ENCODE measurements at regions not wholly inside any gene's neighbourhood (a gene's known extent, or its start where the extent isn't known, plus 50 kb on each side); places are given as distances from the start of the nearest gene placed in this dataset.

DNA sequence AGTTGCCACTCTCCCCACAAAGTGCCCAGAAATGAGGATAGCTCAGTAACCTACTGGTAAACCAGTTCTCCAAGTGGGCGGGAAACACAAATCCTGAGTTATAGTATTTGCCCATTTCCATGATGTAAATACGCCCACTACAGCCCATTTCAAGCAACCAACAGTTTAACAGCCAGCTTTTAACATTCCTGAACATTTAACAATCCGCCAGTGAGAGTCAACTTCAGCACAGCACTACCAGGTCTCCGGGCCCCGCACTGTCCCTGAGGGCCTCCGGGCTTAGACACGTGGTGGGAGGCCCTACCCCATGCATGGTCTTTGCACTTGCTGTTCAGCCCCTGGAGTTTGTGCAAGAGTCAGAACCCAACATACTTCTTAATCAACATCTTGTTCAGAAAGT lies 132.0 kb upstream of the CTTNBP2NL start:
- no peak for TF ChIP-seq TCF12 (IDR thresholded peaks at IDR 0.05; ENCODE audit: low read depth)
- TF ChIP-seq NFIC (IDR thresholded peaks at IDR 0.05): no peak
- TF ChIP-seq TAF1 (IDR thresholded peaks at IDR 0.05; ENCODE audit: low read depth): no peak
- no peak for TF ChIP-seq EP300 (IDR thresholded peaks at IDR 0.05; ENCODE audit: borderline replicate concordance)
- TF ChIP-seq CREB1 (IDR thresholded peaks at IDR 0.05; ENCODE audit: low read depth): no peak
- no peak for TF ChIP-seq FOXM1 (IDR thresholded peaks at IDR 0.05; ENCODE audit: borderline replicate concordance, low read depth)
- TF ChIP-seq, protein P1, sequence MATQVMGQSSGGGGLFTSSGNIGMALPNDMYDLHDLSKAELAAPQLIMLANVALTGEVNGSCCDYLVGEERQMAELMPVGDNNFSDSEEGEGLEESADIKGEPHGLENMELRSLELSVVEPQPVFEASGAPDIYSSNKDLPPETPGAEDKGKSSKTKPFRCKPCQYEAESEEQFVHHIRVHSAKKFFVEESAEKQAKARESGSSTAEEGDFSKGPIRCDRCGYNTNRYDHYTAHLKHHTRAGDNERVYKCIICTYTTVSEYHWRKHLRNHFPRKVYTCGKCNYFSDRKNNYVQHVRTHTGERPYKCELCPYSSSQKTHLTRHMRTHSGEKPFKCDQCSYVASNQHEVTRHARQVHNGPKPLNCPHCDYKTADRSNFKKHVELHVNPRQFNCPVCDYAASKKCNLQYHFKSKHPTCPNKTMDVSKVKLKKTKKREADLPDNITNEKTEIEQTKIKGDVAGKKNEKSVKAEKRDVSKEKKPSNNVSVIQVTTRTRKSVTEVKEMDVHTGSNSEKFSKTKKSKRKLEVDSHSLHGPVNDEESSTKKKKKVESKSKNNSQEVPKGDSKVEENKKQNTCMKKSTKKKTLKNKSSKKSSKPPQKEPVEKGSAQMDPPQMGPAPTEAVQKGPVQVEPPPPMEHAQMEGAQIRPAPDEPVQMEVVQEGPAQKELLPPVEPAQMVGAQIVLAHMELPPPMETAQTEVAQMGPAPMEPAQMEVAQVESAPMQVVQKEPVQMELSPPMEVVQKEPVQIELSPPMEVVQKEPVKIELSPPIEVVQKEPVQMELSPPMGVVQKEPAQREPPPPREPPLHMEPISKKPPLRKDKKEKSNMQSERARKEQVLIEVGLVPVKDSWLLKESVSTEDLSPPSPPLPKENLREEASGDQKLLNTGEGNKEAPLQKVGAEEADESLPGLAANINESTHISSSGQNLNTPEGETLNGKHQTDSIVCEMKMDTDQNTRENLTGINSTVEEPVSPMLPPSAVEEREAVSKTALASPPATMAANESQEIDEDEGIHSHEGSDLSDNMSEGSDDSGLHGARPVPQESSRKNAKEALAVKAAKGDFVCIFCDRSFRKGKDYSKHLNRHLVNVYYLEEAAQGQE (IDR thresholded peaks at IDR 0.05; ENCODE audit: low read depth): no peak
- TF ChIP-seq, protein P2, sequence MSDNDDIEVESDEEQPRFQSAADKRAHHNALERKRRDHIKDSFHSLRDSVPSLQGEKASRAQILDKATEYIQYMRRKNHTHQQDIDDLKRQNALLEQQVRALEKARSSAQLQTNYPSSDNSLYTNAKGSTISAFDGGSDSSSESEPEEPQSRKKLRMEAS (IDR thresholded peaks at IDR 0.05): no peak
- no peak for TF ChIP-seq ZBTB7A (IDR thresholded peaks at IDR 0.05; ENCODE audit: low read depth)
- no peak for TF ChIP-seq CEBPB (IDR thresholded peaks at IDR 0.05)
- TF ChIP-seq RAD21 (IDR thresholded peaks at IDR 0.05; ENCODE audit: low read depth): no peak
- no peak for TF ChIP-seq YY1 (IDR thresholded peaks at IDR 0.05; ENCODE audit: low read depth)
- TF ChIP-seq, protein P3, sequence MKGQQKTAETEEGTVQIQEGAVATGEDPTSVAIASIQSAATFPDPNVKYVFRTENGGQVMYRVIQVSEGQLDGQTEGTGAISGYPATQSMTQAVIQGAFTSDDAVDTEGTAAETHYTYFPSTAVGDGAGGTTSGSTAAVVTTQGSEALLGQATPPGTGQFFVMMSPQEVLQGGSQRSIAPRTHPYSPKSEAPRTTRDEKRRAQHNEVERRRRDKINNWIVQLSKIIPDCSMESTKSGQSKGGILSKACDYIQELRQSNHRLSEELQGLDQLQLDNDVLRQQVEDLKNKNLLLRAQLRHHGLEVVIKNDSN (IDR thresholded peaks at IDR 0.05): no peak
- TF ChIP-seq EGR1 (IDR thresholded peaks at IDR 0.05): no peak
- TF ChIP-seq TEAD4 (IDR thresholded peaks at IDR 0.05): no peak

DNA sequence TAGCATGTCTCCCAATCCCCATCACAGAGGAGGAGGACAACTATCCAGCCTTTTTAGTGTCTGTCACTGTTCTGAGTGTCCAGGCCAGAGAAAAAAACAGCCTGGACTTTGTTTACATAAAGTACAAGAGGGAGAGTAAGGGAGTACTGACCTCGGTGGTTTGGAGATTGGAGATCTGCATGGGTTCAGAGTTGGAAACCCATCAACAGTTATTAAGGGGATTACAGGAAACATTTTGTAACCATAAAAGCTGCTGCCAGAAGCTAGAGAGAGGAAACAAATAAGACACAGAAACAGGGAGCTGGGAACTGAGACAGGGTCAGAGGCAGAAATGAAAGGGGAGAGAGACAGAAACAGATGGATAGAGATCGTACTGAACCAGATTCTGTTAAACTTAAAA lies 131.5 kb upstream of the CTTNBP2NL start:
- TF ChIP-seq ZBTB7A (IDR thresholded peaks at IDR 0.05; ENCODE audit: low read depth): no peak

DNA sequence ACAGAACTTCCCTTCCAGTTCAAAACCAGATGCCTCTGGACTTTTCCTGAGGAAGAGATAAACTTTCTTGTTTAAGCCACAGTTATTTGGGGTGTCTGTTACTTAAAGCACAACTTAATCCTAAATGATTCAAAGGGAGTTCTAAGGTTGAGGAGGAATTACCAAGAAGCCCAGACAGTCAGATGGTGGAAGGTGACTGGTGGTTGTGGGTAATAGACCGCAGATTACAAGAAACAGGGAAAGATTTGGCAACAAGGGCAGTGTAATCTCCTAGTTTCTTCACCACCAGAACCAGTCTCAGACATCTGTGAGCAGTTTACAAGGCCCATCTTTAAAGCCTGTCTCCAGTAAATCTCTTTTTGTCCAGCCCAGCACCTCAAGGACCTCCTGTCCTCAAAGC lies 130.1 kb upstream of the CTTNBP2NL start:
- TF ChIP-seq TEAD4 (IDR thresholded peaks at IDR 0.05) (no peak), EP300 (IDR thresholded peaks at IDR 0.05; ENCODE audit: borderline replicate concordance) (no peak), TCF12 (IDR thresholded peaks at IDR 0.05; ENCODE audit: low read depth) (no peak), CREB1 (IDR thresholded peaks at IDR 0.05; ENCODE audit: low read depth) (no peak), ZBTB7A (IDR thresholded peaks at IDR 0.05; ENCODE audit: low read depth) (no peak), NFIC (IDR thresholded peaks at IDR 0.05) (no peak), YY1 (IDR thresholded peaks at IDR 0.05; ENCODE audit: low read depth) (no peak), RAD21 (IDR thresholded peaks at IDR 0.05; ENCODE audit: low read depth) (no peak), CEBPB (IDR thresholded peaks at IDR 0.05) (no peak), FOXM1 (IDR thresholded peaks at IDR 0.05; ENCODE audit: borderline replicate concordance, low read depth) (no peak), EGR1 (IDR thresholded peaks at IDR 0.05) (no peak), TAF1 (IDR thresholded peaks at IDR 0.05; ENCODE audit: low read depth) (no peak)
- TF ChIP-seq, protein P1 (IDR thresholded peaks at IDR 0.05; ENCODE audit: low read depth): no peak
- TF ChIP-seq, protein P2 (IDR thresholded peaks at IDR 0.05): no peak
- TF ChIP-seq, protein P3 (IDR thresholded peaks at IDR 0.05): no peak

DNA sequence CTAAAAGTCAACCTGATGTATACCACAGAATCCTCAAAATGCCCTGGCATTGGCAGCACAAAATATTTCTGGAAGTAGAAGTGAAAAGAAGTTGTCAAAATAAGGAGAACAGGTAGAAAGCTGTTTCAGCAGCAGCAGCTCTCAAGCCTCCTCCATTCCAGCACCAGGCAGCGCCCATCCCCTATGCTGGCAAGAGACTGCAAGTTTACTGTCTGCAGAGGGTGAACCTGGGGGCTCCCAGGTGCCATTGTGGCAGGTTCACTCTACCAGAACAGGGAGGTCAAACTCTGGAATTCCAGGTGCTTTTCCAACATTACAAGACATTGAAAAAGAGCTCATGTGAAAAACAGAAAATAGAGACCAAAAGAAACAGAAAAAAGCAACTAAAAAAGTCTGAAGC lies 128.8 kb upstream of the CTTNBP2NL start:
- TF ChIP-seq RAD21 (IDR thresholded peaks at IDR 0.05; ENCODE audit: low read depth): no peak
- TF ChIP-seq TCF12 (IDR thresholded peaks at IDR 0.05; ENCODE audit: low read depth): no peak

DNA sequence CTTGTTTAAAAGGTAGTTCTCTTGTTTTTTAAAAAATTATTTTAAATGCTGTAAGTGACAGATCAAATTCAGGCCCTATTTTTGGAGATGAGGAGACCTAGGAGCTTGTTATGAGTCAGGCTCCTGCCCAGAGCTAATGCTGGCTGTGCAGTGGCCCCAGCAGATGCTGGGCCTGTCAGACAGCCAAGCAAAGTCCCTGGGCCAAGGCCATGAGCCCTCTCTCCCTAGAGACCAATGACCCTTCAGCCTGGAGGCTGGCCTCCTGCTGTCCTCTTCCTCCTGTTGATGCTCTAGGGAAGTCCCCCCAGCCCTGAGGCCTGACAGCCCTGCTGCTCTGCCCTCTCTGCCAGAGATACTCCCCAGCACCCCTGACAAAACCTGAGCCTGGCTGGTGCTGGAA lies 128.1 kb upstream of the CTTNBP2NL start:
- TF ChIP-seq CREB1 (IDR thresholded peaks at IDR 0.05; ENCODE audit: low read depth) (no peak), TEAD4 (IDR thresholded peaks at IDR 0.05) (no peak), TAF1 (IDR thresholded peaks at IDR 0.05; ENCODE audit: low read depth) (no peak), YY1 (IDR thresholded peaks at IDR 0.05; ENCODE audit: low read depth) (no peak), EP300 (IDR thresholded peaks at IDR 0.05; ENCODE audit: borderline replicate concordance) (no peak), ZBTB7A (IDR thresholded peaks at IDR 0.05; ENCODE audit: low read depth) (no peak)
- TF ChIP-seq, protein P3 (IDR thresholded peaks at IDR 0.05): no peak

DNA sequence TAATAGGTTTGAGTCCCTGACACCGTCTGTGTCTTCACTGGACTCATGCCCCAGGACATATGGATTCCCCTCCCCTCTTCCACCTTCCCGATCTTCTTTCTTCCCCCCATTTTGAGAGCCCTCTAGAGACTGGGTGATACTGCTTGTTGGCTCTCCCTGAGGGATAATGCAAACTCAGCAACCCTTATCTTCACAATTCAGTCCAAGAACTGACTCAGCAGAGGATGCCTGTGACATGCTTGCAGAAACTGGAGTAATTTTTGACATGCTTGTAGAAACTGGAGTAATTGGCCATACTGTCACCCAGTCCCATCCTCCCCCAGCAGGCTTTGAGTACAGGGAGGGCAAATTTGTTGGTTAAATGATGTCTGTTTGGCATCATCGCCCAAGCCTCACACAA lies 127.6 kb upstream of the CTTNBP2NL start:
- no peak for TF ChIP-seq YY1 (IDR thresholded peaks at IDR 0.05; ENCODE audit: low read depth)
- no peak for TF ChIP-seq EP300 (IDR thresholded peaks at IDR 0.05; ENCODE audit: borderline replicate concordance)
- TF ChIP-seq, protein P1 (IDR thresholded peaks at IDR 0.05; ENCODE audit: low read depth): no peak
- TF ChIP-seq FOXM1 (IDR thresholded peaks at IDR 0.05; ENCODE audit: borderline replicate concordance, low read depth): no peak
- no peak for TF ChIP-seq EGR1 (IDR thresholded peaks at IDR 0.05)
- TF ChIP-seq CEBPB (IDR thresholded peaks at IDR 0.05): no peak
- TF ChIP-seq, protein P3 (IDR thresholded peaks at IDR 0.05): no peak
- TF ChIP-seq NFIC (IDR thresholded peaks at IDR 0.05): no peak
- TF ChIP-seq ZBTB7A (IDR thresholded peaks at IDR 0.05; ENCODE audit: low read depth): no peak
- no peak for TF ChIP-seq TCF12 (IDR thresholded peaks at IDR 0.05; ENCODE audit: low read depth)
- TF ChIP-seq, protein P2 (IDR thresholded peaks at IDR 0.05): no peak
- TF ChIP-seq CREB1 (IDR thresholded peaks at IDR 0.05; ENCODE audit: low read depth): no peak
- TF ChIP-seq TAF1 (IDR thresholded peaks at IDR 0.05; ENCODE audit: low read depth): no peak
- TF ChIP-seq TEAD4 (IDR thresholded peaks at IDR 0.05): no peak
- no peak for TF ChIP-seq RAD21 (IDR thresholded peaks at IDR 0.05; ENCODE audit: low read depth)

Data from Ishikawa (cell line).